Raji (cell line): ENCODE measurements at regions not wholly inside any gene's neighbourhood (a gene's known extent, or its start where the extent isn't known, plus 50 kb on each side); places are given as distances from the start of the nearest gene placed in this dataset.

ENCODE experiments used
- POLR2A ChIP-seq: IDR thresholded peaks from 2 replicates; pipeline ENCODE4 v1.6.1; 2011; ENCODE audit warnings: low read depth, low read length, control low read depth; ENCODE audit not compliant: insufficient read depth

- no peak for TF ChIP-seq POLR2A
These were observed 141.0 kb downstream of the ENGASE start for GRCh38 chr17:79215631-79216030.

- no peak for TF ChIP-seq POLR2A
These were observed 140.4 kb downstream of the ENGASE start for GRCh38 chr17:79214940-79215604.

GRCh38 chr17:79214459-79214858, 139.8 kb downstream of the ENGASE start:
- no peak for TF ChIP-seq POLR2A

GRCh38 chr17:79213305-79213704, 138.7 kb downstream of the ENGASE start:
- TF ChIP-seq POLR2A: no peak

GRCh38 chr17:79212149-79213087, 137.8 kb downstream of the ENGASE start:
- no peak for TF ChIP-seq POLR2A

GRCh38 chr17:79211061-79211770, 136.6 kb downstream of the ENGASE start:
- no peak for TF ChIP-seq POLR2A

GRCh38 chr17:79210638-79211037, 136.0 kb downstream of the ENGASE start:
- no peak for TF ChIP-seq POLR2A

GRCh38 chr17:79207960-79208359, 133.3 kb downstream of the ENGASE start:
- TF ChIP-seq POLR2A: no peak

GRCh38 chr17:79205688-79206205, 131.1 kb downstream of the ENGASE start:
- no peak for TF ChIP-seq POLR2A

- no peak for TF ChIP-seq POLR2A
These were observed 129.6 kb downstream of the ENGASE start for GRCh38 chr17:79204261-79204660.

- TF ChIP-seq POLR2A: no peak
These were observed 129.0 kb downstream of the ENGASE start for GRCh38 chr17:79203657-79204056.

- TF ChIP-seq POLR2A: no peak
These were observed 128.4 kb downstream of the ENGASE start for GRCh38 chr17:79203016-79203415.

- no peak for TF ChIP-seq POLR2A
These were observed 127.9 kb downstream of the ENGASE start for GRCh38 chr17:79202480-79202879.

- TF ChIP-seq POLR2A: no peak
These were observed 127.1 kb downstream of the ENGASE start for GRCh38 chr17:79201536-79202227.

- no peak for TF ChIP-seq POLR2A
These were observed 126.5 kb downstream of the ENGASE start for GRCh38 chr17:79201119-79201518.
